CD4-positive, alpha-beta T cell (primary cell): ENCODE measurements at regions not wholly inside any gene's neighbourhood (a gene's known extent, or its start where the extent isn't known, plus 50 kb on each side); places are given as distances from the start of the nearest gene placed in this dataset.

Source experiments
- ATAC-seq: fragments of 200-7000 bp; cut with Tn5 transposase; one replicate; pipeline ENCODE4 v1.10.0; 2022; ENCODE audit warnings: mild to moderate bottlenecking; ENCODE audit not compliant: poor library complexity
- CTCF ChIA-PET: fragments of 350-600 bp; sonication (Branson Sonifier 250); formaldehyde crosslinking; loops from one replicate; lab custom pipeline; 2021; ENCODE audit warnings: antibody characterized with exemption, inconsistent platforms; lab: Charles Lee
- POLR2A ChIA-PET: fragments of 350-600 bp; sonication (Branson Sonifier 250); formaldehyde crosslinking; loops from one replicate; lab custom pipeline; 2021; ENCODE audit warnings: antibody characterized with exemption, inconsistent platforms; lab: Charles Lee
- DNase-seq, 14 experiments: peaks; one replicate each; pipeline ENCODE4 v3.0.0-alpha.2; 2013 to 2020; ENCODE audit warnings: mixed read lengths in 2 of 14
- H3K27ac ChIP-seq, 2 donors: one replicate each; pipeline versions ENCODE4 v1.5.1 to v1.7.0; 2013; ENCODE audit warnings: low read length in 2 of 2, low read depth in 1 of 2, mild to moderate bottlenecking in 1 of 2
- H3K27me3 ChIP-seq, 2 experiments: 1 replicate in 1 of 2; 2 replicates in 1 of 2; pipeline versions ENCODE4 v1.6.1 to v1.7.0; 2013; ENCODE audit warnings: low read length in 2 of 2, control low read depth in 1 of 2, mild to moderate bottlenecking in 1 of 2, moderate library complexity in 1 of 2; ENCODE audit not compliant: insufficient read depth in 2 of 2, control insufficient read depth in 1 of 2
- H3K36me3 ChIP-seq: one replicate; pipeline ENCODE4 v1.6.1; 2013; ENCODE audit warnings: low read length, control low read depth; ENCODE audit not compliant: insufficient read depth
- H3K4me1 ChIP-seq: one replicate; pipeline ENCODE4 v1.6.1; 2013; ENCODE audit warnings: low read length, control low read depth; ENCODE audit not compliant: insufficient read depth
- H3K4me3 ChIP-seq: one replicate; pipeline ENCODE4 v1.5.1; 2013; ENCODE audit warnings: mild to moderate bottlenecking, low read length, moderate library complexity
- H3K9me3 ChIP-seq, 2 experiments: 1 replicate in 1 of 2; 2 replicates in 1 of 2; pipeline versions ENCODE4 v1.6.1 to v1.7.0; 2013; ENCODE audit warnings: low read length in 2 of 2, mild to moderate bottlenecking in 2 of 2, control low read depth in 1 of 2, moderate library complexity in 1 of 2; ENCODE audit not compliant: control insufficient read depth in 1 of 2, insufficient read depth in 1 of 2
- H3K27ac Mint-ChIP-seq: one replicate; pipeline ENCODE4 v1.8.0; 2020; ENCODE audit warnings: mixed read lengths
- H3K27me3 Mint-ChIP-seq: one replicate; pipeline ENCODE4 v1.8.0; 2021; ENCODE audit warnings: mixed read lengths
- H3K36me3 Mint-ChIP-seq: one replicate; pipeline ENCODE4 v1.8.0; 2021; ENCODE audit warnings: low read depth, mixed read lengths
- H3K4me1 Mint-ChIP-seq: one replicate; pipeline ENCODE4 v1.8.0; 2021; ENCODE audit warnings: low read depth, mixed read lengths
- H3K4me3 Mint-ChIP-seq: one replicate; pipeline ENCODE4 v1.8.0; 2020; ENCODE audit warnings: mild to moderate bottlenecking, mixed read lengths
- H3K9me3 Mint-ChIP-seq: one replicate; pipeline ENCODE4 v1.8.0; 2020; ENCODE audit warnings: mixed read lengths
- CTCF ChIP-seq: fragments of 200-600 bp; IDR thresholded peaks from one replicate; pipeline ENCODE4 v1.8.0; 2022; ENCODE audit warnings: antibody characterized with exemption, mild to moderate bottlenecking
- intact Hi-C, 2 experiments: fragments of 100-400 bp; cut with DNase I in 1 of 2; cut with micrococcal nuclease in 1 of 2; formaldehyde crosslinking; loops; one replicate each; pipeline versions ENCODE4 v1.15.1 to v1.9.0; 2023 to 2025; cut with DNase I, micrococcal nuclease

GRCh38 chr14:65961004-65961403 is 525.2 kb upstream of the CCDC196 start:
- no peaks in the 10 kb centered on the region for H3K36me3 ChIP-seq
- peak; percentile 45 to 79 (median 59) for DNase-seq
- H3K4me3 ChIP-seq = no peak overlapping the region
- H3K4me3 Mint-ChIP-seq = no peak overlapping the region
- H3K27ac ChIP-seq = no peak overlapping the region
- peaks cover 27% of the 10 kb centered on the region for H3K4me1 ChIP-seq
- peaks cover 26% of the 10 kb centered on the region for H3K4me1 Mint-ChIP-seq
- no peak overlapping the region for H3K27ac Mint-ChIP-seq
- H3K27me3 ChIP-seq = no peaks in the 10 kb centered on the region
- peak; percentile 92 for ATAC-seq
- no peaks in the 10 kb centered on the region for H3K27me3 Mint-ChIP-seq
- H3K9me3 ChIP-seq = no peaks in the 10 kb centered on the region
- TF ChIP-seq CTCF = peak; percentile 61
- no peaks in the 10 kb centered on the region for H3K9me3 Mint-ChIP-seq
- intact Hi-C loops = loop anchor here in 1 of 2 experiments (2.0 to 5.0 kb wide), 3 partner anchors 106 to 794 kb away; no protein-coding TSS in a partner anchor
- H3K36me3 Mint-ChIP-seq = no peaks in the 10 kb centered on the region
- ChIA-PET CTCF (interaction anchor here (0.8 to 2.9 kb wide), 10 partner anchors 11 to 797 kb away, joined by 3 to 13 read pairs (median 4); partner anchors contain the start of gene FUT8), POLR2A (interaction anchor here (0.9 to 3.8 kb wide), 3 partner anchors 100 to 546 kb away, joined by 4 to 32 read pairs (median 6); no protein-coding TSS in a partner anchor)

- intact Hi-C loops = loop anchor here in 1 of 2 experiments (5.0 kb wide), 2 partner anchors 104 to 741 kb away; no protein-coding TSS in a partner anchor
- peaks cover 26% of the 10 kb centered on the region for H3K4me1 Mint-ChIP-seq
- Histone ChIP-seq H3K27ac (no peak overlapping the region), H3K4me1 (peaks cover 25% of the 10 kb centered on the region), H3K27me3 (no peaks in the 10 kb centered on the region), H3K4me3 (no peak overlapping the region), H3K9me3 (no peaks in the 10 kb centered on the region), H3K36me3 (no peaks in the 10 kb centered on the region)
- H3K27me3 Mint-ChIP-seq = no peaks in the 10 kb centered on the region
- H3K9me3 Mint-ChIP-seq = no peaks in the 10 kb centered on the region
- POLR2A ChIA-PET = interaction anchor here (1.0 kb wide), 1 partner anchor 116 kb away, joined by 3 read pairs; no protein-coding TSS in a partner anchor
- H3K4me3 Mint-ChIP-seq = no peak overlapping the region
- no peak overlapping the region for H3K27ac Mint-ChIP-seq
- no peaks in the 10 kb centered on the region for H3K36me3 Mint-ChIP-seq
- CTCF ChIA-PET = no interaction called here
- TF ChIP-seq CTCF = no peak
- DNase-seq (no peak), ATAC-seq (no peak)
Observed at GRCh38 chr14:65962952-65963351, 523.2 kb upstream of the CCDC196 start.

- Mint-ChIP-seq H3K4me1 (peaks cover 16% of the 10 kb centered on the region), H3K4me3 (no peak overlapping the region), H3K36me3 (no peaks in the 10 kb centered on the region), H3K27me3 (no peaks in the 10 kb centered on the region), H3K27ac (no peak overlapping the region), H3K9me3 (no peaks in the 10 kb centered on the region)
- no peaks in the 10 kb centered on the region for H3K36me3 ChIP-seq
- H3K27me3 ChIP-seq = no peaks in the 10 kb centered on the region
- no peak for DNase-seq
- H3K9me3 ChIP-seq = no peaks in the 10 kb centered on the region
- intact Hi-C loops = loop anchor here in 1 of 2 experiments (5.0 kb wide), 2 partner anchors 103 to 742 kb away; no protein-coding TSS in a partner anchor
- H3K4me1 ChIP-seq = peaks cover 15% of the 10 kb centered on the region
- no peak for ATAC-seq
- TF ChIP-seq CTCF = no peak
- no peak overlapping the region for H3K27ac ChIP-seq
- ChIA-PET CTCF (interaction anchor here (0.6 kb wide), 1 partner anchor 539 kb away, joined by 3 read pairs; no protein-coding TSS in a partner anchor), POLR2A (no interaction called here)
- no peak overlapping the region for H3K4me3 ChIP-seq
Observed at GRCh38 chr14:65964366-65964765, 521.8 kb upstream of the CCDC196 start.
